MM.1S (cell line): ENCODE measurements at regions not wholly inside any gene's neighbourhood (a gene's known extent, or its start where the extent isn't known, plus 50 kb on each side); places are given as distances from the start of the nearest gene placed in this dataset.
"Not testable (repeated sequence)": the region's sequence is repeated elsewhere in the genome, so short reads cannot be mapped to it uniquely, and the experiment has no call there.

Experiments
- DNase-seq: peaks from one replicate; pipeline ENCODE4 v3.0.0-alpha.2; 2015
- H2AFZ ChIP-seq: fragments of 300-600 bp; sonication (generic); 2 replicates; pipeline ENCODE4 v1.6.0; 2016; ENCODE audit warnings: antibody characterized with exemption, low read length
- H3F3A ChIP-seq: fragments of 300-600 bp; sonication (generic); 2 replicates; pipeline ENCODE4 v1.6.1; 2016; ENCODE audit warnings: mild to moderate bottlenecking, antibody characterized with exemption, low read length, moderate library complexity, mixed read lengths; ENCODE audit not compliant: insufficient read depth
- H3K27ac ChIP-seq: fragments of 300-600 bp; sonication (generic); 2 replicates; pipeline ENCODE4 v1.5.1; 2016; ENCODE audit warnings: mild to moderate bottlenecking, low read length
- H3K27me3 ChIP-seq: fragments of 300-600 bp; sonication (generic); replicated peaks from 2 replicates; pipeline ENCODE4 v1.6.0; 2016; ENCODE audit warnings: low read length; ENCODE audit not compliant: insufficient read depth
- H3K36me3 ChIP-seq: fragments of 300-600 bp; sonication (generic); replicated peaks from 2 replicates; pipeline ENCODE4 v1.6.1; 2016; ENCODE audit warnings: mild to moderate bottlenecking, low read length, mixed read lengths; ENCODE audit not compliant: insufficient read depth
- H3K4me1 ChIP-seq: fragments of 300-600 bp; sonication (generic); 2 replicates; pipeline ENCODE4 v1.6.1; 2016; ENCODE audit warnings: low read length, mixed read lengths
- H3K4me2 ChIP-seq: fragments of 300-600 bp; sonication (generic); 2 replicates; pipeline ENCODE4 v1.6.0; 2016; ENCODE audit warnings: low read depth, low read length
- H3K4me3 ChIP-seq: fragments of 300-600 bp; sonication (generic); 2 replicates; pipeline ENCODE4 v1.5.1; 2016; ENCODE audit warnings: low read length, mixed read lengths
- H3K79me2 ChIP-seq: fragments of 300-600 bp; sonication (generic); 2 replicates; pipeline ENCODE4 v1.6.1; 2016; ENCODE audit warnings: mixed run types, low read length, mixed read lengths
- H3K9ac ChIP-seq: fragments of 300-600 bp; sonication (generic); 2 replicates; pipeline ENCODE4 v1.6.1; 2016; ENCODE audit warnings: low read length, mixed read lengths
- H3K9me2 ChIP-seq: fragments of 300-600 bp; sonication (generic); replicated peaks from 2 replicates; pipeline ENCODE4 v1.6.1; 2016; ENCODE audit warnings: mild to moderate bottlenecking, low read length, mixed read lengths; ENCODE audit not compliant: insufficient read depth
- H3K9me3 ChIP-seq: fragments of 300-600 bp; sonication (generic); replicated peaks from 2 replicates; pipeline ENCODE4 v1.6.1; 2016; ENCODE audit warnings: mild to moderate bottlenecking, low read length, mixed read lengths; ENCODE audit not compliant: insufficient read depth
- H4K20me1 ChIP-seq: fragments of 300-600 bp; sonication (generic); 2 replicates; pipeline ENCODE4 v1.6.1; 2016; ENCODE audit warnings: mild to moderate bottlenecking, low read length, moderate library complexity, mixed read lengths; ENCODE audit not compliant: insufficient read depth
- CTCF ChIP-seq: fragments of 300-600 bp; sonication (generic); IDR thresholded peaks from 2 replicates; pipeline ENCODE4 v1.5.1; 2016; ENCODE audit warnings: antibody characterized with exemption, low read length, mixed read lengths
- EZH2 ChIP-seq: fragments of 300-600 bp; sonication (generic); optimal IDR thresholded peaks from 2 replicates; pipeline ENCODE3; 2017; ENCODE audit warnings: low read depth, mild to moderate bottlenecking, antibody characterized with exemption, low read length, mixed read lengths
- EZH2phosphoT487 ChIP-seq: fragments of 300-600 bp; sonication (generic); IDR thresholded peaks from 2 replicates; pipeline ENCODE4 v1.6.1; 2018; ENCODE audit warnings: antibody characterized with exemption, low read length

DNA sequence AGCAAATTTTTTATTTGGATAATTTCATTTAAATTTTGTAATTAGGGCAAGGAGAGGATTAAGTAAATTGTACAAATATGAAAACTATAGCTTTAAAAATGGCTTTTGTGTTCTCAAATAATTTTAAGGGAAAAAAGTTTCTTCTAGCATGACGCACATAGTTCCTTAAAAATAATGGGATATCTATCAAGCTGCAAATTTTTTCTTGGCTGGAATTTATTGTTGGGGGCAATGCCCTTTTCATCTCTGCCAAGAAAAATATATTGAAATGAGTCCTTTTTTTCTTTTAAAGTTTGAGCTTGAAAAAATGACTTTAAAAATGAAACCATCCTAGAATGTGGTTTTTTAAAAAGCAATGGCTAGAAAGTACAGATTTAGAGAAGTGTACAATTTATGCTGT lies 154.4 kb upstream of the UGT8 start:
- TF ChIP-seq EZH2phosphoT487 (no peak), CTCF (no peak), EZH2 (no peak)
- no peaks in the 10 kb centered on the region for H3K36me3 ChIP-seq
- H3K79me2 ChIP-seq = no peaks in the 10 kb centered on the region
- DNase-seq = no peak
- H3K4me3 ChIP-seq = no peak overlapping the region
- H3F3A ChIP-seq = no peaks in the 10 kb centered on the region
- no peaks in the 10 kb centered on the region for H3K27me3 ChIP-seq
- no peak overlapping the region for H3K9ac ChIP-seq
- no peak overlapping the region for H3K4me2 ChIP-seq
- H2AFZ ChIP-seq = no peak overlapping the region
- no peaks in the 10 kb centered on the region for H3K9me2 ChIP-seq
- no peaks in the 10 kb centered on the region for H4K20me1 ChIP-seq
- no peaks in the 10 kb centered on the region for H3K4me1 ChIP-seq
- no peak overlapping the region for H3K27ac ChIP-seq
- H3K9me3 ChIP-seq = no peaks in the 10 kb centered on the region

DNA sequence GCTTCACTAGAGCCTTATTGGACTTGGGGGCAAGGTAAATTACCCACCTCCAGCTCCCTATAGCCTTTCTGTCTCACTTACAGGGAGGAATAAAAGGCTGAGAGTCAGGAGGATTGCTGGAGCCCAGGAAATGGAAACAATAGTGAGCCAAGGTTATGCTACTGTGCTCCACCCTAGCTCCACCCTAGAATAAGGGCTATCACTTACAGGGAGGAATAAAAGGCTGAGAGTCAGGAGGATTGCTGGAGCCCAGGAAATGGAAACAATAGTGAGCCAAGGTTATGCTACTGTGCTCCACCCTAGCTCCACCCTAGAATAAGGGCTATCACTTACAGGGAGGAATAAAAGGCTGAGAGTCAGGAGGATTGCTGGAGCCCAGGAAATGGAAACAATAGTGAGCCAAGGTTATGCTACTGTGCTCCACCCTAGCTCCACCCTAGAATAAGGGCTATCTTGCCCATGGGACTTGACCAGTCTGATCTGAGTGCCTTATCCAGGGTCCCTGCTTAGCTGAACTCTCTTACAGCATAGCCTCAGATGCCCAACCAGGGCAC lies 150.6 kb upstream of the UGT8 start:
- H3K4me1 ChIP-seq, H3F3A ChIP-seq, H3K27ac ChIP-seq: not testable (repeated sequence)

DNA sequence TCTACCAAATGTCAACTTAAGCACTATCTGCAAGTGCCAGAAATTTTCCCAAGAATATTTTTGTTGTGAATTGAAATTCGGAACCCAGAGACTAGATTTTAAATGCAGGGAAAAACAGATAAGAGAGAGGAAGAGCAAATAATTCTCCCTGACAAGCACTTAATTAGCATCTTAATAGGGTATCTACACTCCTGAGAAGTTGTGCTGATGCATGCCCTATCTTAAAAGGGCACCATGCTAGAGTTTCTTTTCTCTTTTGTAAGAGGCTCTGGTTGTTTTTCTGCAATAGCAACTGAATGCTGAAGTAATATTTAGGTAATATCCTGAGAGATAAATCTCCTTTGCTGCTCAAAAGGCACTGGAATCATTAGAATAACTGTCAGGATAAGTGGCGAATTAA lies 139.9 kb upstream of the UGT8 start:
- Histone ChIP-seq H3K9me2 (no peaks in the 10 kb centered on the region), H3F3A (no peaks in the 10 kb centered on the region), H3K9ac (no peak overlapping the region), H3K79me2 (no peaks in the 10 kb centered on the region), H3K4me3 (no peak overlapping the region), H3K9me3 (no peaks in the 10 kb centered on the region), H3K27ac (no peak overlapping the region), H3K27me3 (no peaks in the 10 kb centered on the region), H3K36me3 (no peaks in the 10 kb centered on the region), H3K4me1 (no peaks in the 10 kb centered on the region), H2AFZ (no peak overlapping the region), H3K4me2 (no peak overlapping the region), H4K20me1 (no peaks in the 10 kb centered on the region)
- no peak for DNase-seq
- TF ChIP-seq EZH2phosphoT487 = no peak
- TF ChIP-seq EZH2 = no peak
- no peak for TF ChIP-seq CTCF

More for the DNA sequence above, 150.6 kb upstream of the UGT8 start:
- DNase-seq, H2AFZ ChIP-seq, H3K4me2 ChIP-seq, H3K36me3 ChIP-seq, H3K9ac ChIP-seq, H3K79me2 ChIP-seq, H4K20me1 ChIP-seq, H3K27me3 ChIP-seq, H3K9me3 ChIP-seq, H3K4me3 ChIP-seq, H3K9me2 ChIP-seq: not testable (repeated sequence)

- Histone ChIP-seq H3K36me3 (no peaks in the 10 kb centered on the region), H3K9ac (no peak overlapping the region), H4K20me1 (no peaks in the 10 kb centered on the region), H3K4me3 (no peak overlapping the region), H3K79me2 (no peaks in the 10 kb centered on the region), H3K9me2 (no peaks in the 10 kb centered on the region), H3F3A (no peaks in the 10 kb centered on the region), H3K27me3 (no peaks in the 10 kb centered on the region), H3K27ac (no peak overlapping the region), H3K4me1 (no peaks in the 10 kb centered on the region), H3K9me3 (no peaks in the 10 kb centered on the region), H2AFZ (no peak overlapping the region), H3K4me2 (no peak overlapping the region)
- TF ChIP-seq EZH2phosphoT487 (no peak), EZH2 (no peak), CTCF (no peak)
- no peak for DNase-seq
Measured at GRCh38 chr4:114464726-114465272, 133.8 kb upstream of the UGT8 start.
